Epithelial cell of esophagus (primary cell): ENCODE measurements at regions not wholly inside any gene's neighbourhood (a gene's known extent, or its start where the extent isn't known, plus 50 kb on each side); places are given as distances from the start of the nearest gene placed in this dataset.

Source experiments
- DNase-seq: peaks from one replicate; pipeline ENCODE4 v3.0.0; 2010; ENCODE audit warnings: low read depth
- H3K4me3 ChIP-seq: 2 replicates; pipeline ENCODE4 v1.5.1; 2011; ENCODE audit warnings: mild to moderate bottlenecking, low read length, control low read depth
- TF ChIP-seq, protein P1 (sequence below): IDR thresholded peaks from 2 replicates; pipeline ENCODE4 v1.5.1; 2011; ENCODE audit warnings: low read depth, mild to moderate bottlenecking, low read length, control low read depth, inconsistent platforms; ENCODE audit not compliant: insufficient read depth; ENCODE audit errors: missing control alignments

DNA sequence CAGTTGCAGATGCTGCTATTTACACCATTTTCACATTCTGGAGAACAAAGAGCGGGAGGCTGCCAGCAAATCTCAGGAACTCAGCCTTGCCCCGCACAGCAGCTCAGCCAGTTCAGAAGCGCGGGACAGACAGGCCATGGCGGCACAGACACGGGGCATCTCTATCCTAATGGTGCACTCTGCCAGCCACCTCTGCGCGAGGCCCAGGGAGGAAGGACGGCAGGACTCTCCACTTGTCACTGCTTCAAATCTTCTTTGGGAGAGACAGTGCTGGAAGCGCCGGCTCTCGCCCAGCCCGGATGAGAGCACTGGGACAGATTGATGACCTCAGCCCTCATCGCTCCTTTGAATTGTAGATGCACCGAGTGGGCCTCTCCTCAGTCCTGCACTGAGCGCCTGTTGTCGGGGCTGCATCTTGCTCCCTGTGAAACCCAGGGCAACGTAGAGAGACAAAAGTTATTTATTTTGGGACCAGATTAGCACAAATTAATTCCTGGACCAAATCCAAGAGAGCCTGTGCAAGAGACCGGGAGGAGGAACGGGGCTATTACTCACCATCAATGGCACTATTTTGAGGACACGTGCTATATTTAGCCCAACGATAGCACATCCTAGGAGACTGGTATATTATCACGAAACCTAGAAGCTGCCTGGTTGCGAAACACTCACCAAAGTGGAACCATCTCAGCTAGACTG is 211.4 kb upstream of the SMIM21 start:
- no peak for DNase-seq
- H3K4me3 ChIP-seq = no peak overlapping the region
- TF ChIP-seq, protein P1, sequence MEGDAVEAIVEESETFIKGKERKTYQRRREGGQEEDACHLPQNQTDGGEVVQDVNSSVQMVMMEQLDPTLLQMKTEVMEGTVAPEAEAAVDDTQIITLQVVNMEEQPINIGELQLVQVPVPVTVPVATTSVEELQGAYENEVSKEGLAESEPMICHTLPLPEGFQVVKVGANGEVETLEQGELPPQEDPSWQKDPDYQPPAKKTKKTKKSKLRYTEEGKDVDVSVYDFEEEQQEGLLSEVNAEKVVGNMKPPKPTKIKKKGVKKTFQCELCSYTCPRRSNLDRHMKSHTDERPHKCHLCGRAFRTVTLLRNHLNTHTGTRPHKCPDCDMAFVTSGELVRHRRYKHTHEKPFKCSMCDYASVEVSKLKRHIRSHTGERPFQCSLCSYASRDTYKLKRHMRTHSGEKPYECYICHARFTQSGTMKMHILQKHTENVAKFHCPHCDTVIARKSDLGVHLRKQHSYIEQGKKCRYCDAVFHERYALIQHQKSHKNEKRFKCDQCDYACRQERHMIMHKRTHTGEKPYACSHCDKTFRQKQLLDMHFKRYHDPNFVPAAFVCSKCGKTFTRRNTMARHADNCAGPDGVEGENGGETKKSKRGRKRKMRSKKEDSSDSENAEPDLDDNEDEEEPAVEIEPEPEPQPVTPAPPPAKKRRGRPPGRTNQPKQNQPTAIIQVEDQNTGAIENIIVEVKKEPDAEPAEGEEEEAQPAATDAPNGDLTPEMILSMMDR = no peak

GRCh38 chr18:75638223-75638775 is 210.8 kb upstream of the SMIM21 start:
- H3K4me3 ChIP-seq = no peak overlapping the region
- no peak for DNase-seq
- TF ChIP-seq, protein P1 = no peak

GRCh38 chr18:75635096-75635495 is 207.6 kb upstream of the SMIM21 start:
- TF ChIP-seq, protein P1 = no peak
- no peak overlapping the region for H3K4me3 ChIP-seq
- peak; percentile 8 for DNase-seq

GRCh38 chr18:75625966-75626365 is 198.5 kb upstream of the SMIM21 start:
- no peak for DNase-seq
- TF ChIP-seq, protein P1 = no peak
- H3K4me3 ChIP-seq = no peak overlapping the region

GRCh38 chr18:75624869-75625268 is 197.4 kb upstream of the SMIM21 start:
- no peak for DNase-seq
- H3K4me3 ChIP-seq = no peak overlapping the region
- TF ChIP-seq, protein P1 = no peak

- no peak for DNase-seq
- TF ChIP-seq, protein P1 = no peak
- H3K4me3 ChIP-seq = no peak overlapping the region
Measured at GRCh38 chr18:75621818-75622217, 194.3 kb upstream of the SMIM21 start.

DNA sequence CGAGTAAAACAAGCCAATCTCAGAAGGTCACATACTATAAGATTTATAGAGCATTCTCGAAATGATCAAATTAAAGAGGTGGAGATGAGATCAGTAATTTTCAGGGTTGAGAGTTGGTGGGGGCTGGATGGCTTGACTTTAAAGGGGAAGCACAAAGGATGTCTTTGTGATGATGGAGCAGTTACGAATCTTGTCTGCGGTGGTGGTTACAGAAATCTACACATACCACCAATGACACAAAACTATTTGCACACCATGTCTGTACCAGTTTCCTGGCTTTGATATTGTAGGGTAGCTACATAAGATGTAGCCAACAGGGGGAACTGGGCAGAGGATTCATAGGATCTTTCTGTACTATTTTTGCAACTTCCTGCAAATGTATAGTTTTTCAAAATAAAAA is 190.6 kb upstream of the SMIM21 start:
- TF ChIP-seq, protein P1 = no peak
- H3K4me3 ChIP-seq = no peak overlapping the region
- no peak for DNase-seq
